ENCODE measurements at regions not wholly inside any gene's neighbourhood (a gene's known extent, or its start where the extent isn't known, plus 50 kb on each side); places are given as distances from the start of the nearest gene placed in this dataset.
A peak's percentile ranks its signal among the peaks of the same experiment; 100 is the strongest.
"Not testable (repeated sequence)": the region's sequence is repeated elsewhere in the genome, so short reads cannot be mapped to it uniquely, and the experiment has no call there.

GRCh38 chr16:51834794-51835193 is 683.7 kb upstream of the SALL1 start:
- DNase-seq, result no peak

GRCh38 chr16:51834133-51834532 is 683.1 kb upstream of the SALL1 start:
- DNase-seq, result no peak

GRCh38 chr16:51831595-51832367 is 680.7 kb upstream of the SALL1 start:
- no peak for DNase-seq

- not testable (repeated sequence) for DNase-seq
Observed at GRCh38 chr16:51831034-51831433, 680.0 kb upstream of the SALL1 start.

GRCh38 chr16:51825779-51826178 is 674.7 kb upstream of the SALL1 start:
- DNase-seq, result no peak

- no peak for DNase-seq
Observed at GRCh38 chr16:51822471-51822870, 671.4 kb upstream of the SALL1 start.

- DNase-seq, result no peak
Observed at GRCh38 chr16:51821527-51821926, 670.5 kb upstream of the SALL1 start.

GRCh38 chr16:51820176-51820575 is 669.1 kb upstream of the SALL1 start:
- DNase-seq, result no peak

GRCh38 chr16:51818342-51818944 is 667.4 kb upstream of the SALL1 start:
- peak; percentile 73 for DNase-seq

- no peak for DNase-seq
Observed at GRCh38 chr16:51816929-51817328, 665.9 kb upstream of the SALL1 start.

GRCh38 chr16:51815523-51815922 is 664.5 kb upstream of the SALL1 start:
- no peak for DNase-seq

GRCh38 chr16:51814617-51815016 is 663.5 kb upstream of the SALL1 start:
- DNase-seq, result no peak

- no peak for DNase-seq
Observed at GRCh38 chr16:51813609-51814008, 662.5 kb upstream of the SALL1 start.

- no peak for DNase-seq
Observed at GRCh38 chr16:51812945-51813344, 661.9 kb upstream of the SALL1 start.

- no peak for DNase-seq
Observed at GRCh38 chr16:51807551-51807950, 656.5 kb upstream of the SALL1 start.

- no peak for DNase-seq
Observed at GRCh38 chr16:51801635-51802034, 650.6 kb upstream of the SALL1 start.

- no peak for DNase-seq
Observed at GRCh38 chr16:51797669-51798259, 646.7 kb upstream of the SALL1 start.

- no peak for DNase-seq
Observed at GRCh38 chr16:51779240-51779639, 628.2 kb upstream of the SALL1 start.

GRCh38 chr16:51773071-51773890 is 622.2 kb upstream of the SALL1 start:
- no peak for DNase-seq

GRCh38 chr16:51766739-51767138 is 615.7 kb upstream of the SALL1 start:
- DNase-seq, result no peak

- no peak for DNase-seq
Observed at GRCh38 chr16:51763072-51763661, 612.1 kb upstream of the SALL1 start.

GRCh38 chr16:51762081-51762996 is 611.3 kb upstream of the SALL1 start:
- DNase-seq, result peak; percentile 93

Measured in eye (tissue), 1 donor.